ENCODE measurements at regions not wholly inside any gene's neighbourhood (a gene's known extent, or its start where the extent isn't known, plus 50 kb on each side); places are given as distances from the start of the nearest gene placed in this dataset.

DNA sequence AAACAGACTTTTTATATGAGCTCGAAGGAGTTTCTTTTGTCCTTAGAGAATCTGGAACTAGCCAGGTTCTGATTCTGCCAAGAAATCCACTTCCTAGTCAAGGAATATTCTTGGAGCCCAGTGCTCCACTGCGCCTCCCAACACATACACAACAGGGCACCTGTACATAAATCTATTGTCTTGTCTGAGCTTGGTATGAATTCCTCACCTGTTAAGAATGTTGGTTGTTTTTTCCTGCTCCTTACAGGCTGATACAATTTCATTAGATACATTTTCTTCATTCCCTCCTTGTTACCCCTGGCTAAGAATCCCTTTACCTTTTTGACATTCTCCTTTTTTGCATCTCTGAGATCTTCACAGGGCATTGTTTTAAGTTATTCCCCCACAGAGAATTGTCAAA, 56.0 kb upstream of the FZD7 start:
- H3K4me1 ChIP-seq (ENCODE audit: control insufficient read depth, insufficient read depth, low read length): no peaks in the 10 kb centered on the region
- H3K27me3 ChIP-seq (ENCODE audit: control insufficient read depth, insufficient read depth): no peaks in the 10 kb centered on the region
- H3K27ac ChIP-seq (ENCODE audit: low read length): no peak overlapping the region
- no peak overlapping the region for H3K4me3 ChIP-seq (ENCODE audit: low read length)
- ATAC-seq (no peak), DNase-seq (no peak)
- no peaks in the 10 kb centered on the region for H3K9me3 ChIP-seq (ENCODE audit: control insufficient read depth, low read length)
- intact Hi-C loops (cut with DNase I): no loop called here
- WGBS: 58% methylated on average over 2 of the region's 2 CpGs

DNA sequence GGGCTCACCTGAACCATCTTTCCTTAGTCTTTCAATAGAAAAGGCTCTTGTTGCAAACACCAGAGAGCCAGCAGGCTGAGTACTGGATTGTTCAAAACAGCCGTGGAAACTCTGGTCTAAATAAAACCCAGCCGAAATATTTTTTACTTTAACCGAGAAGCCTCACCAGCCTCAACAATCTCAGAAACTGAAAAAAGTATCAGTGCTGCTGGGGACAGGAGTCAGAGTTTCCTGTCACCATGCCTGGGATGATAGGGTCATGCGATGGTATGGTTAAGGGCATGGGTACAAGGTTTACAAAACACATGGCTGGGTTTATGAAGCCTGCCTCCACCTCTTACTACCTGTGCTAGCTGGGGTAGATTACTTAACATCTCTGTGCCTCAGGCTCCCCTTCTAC, 55.3 kb upstream of the FZD7 start:
- Histone ChIP-seq H3K27me3 (ENCODE audit: control insufficient read depth, insufficient read depth) (no peaks in the 10 kb centered on the region), H3K27ac (ENCODE audit: low read length) (no peak overlapping the region), H3K4me1 (ENCODE audit: control insufficient read depth, insufficient read depth, low read length) (no peaks in the 10 kb centered on the region), H3K9me3 (ENCODE audit: control insufficient read depth, low read length) (no peaks in the 10 kb centered on the region), H3K4me3 (ENCODE audit: low read length) (no peak overlapping the region)
- ATAC-seq (no peak), DNase-seq (no peak)
- intact Hi-C loops (cut with DNase I): no loop called here
- WGBS: 74% methylated on average over 4 of the region's 4 CpGs

DNA sequence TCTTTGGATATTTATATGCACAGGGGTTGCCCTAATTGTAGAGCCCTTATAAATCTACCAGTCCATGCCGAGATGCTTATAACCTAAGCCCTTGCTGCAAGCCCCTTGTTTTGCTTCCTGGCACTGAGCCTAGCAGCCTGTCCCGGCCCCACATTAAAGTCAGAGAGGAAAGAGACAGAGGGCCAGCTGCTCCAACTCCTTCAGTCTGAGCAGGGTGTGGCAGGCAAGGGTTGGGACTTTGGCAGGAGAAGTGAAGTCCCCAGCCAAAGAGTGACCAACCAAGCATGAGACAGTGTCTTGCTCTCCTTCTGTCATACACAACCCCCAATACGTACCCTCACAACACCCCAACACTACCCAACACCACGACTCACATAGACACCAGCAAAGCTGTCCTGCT, 54.7 kb upstream of the FZD7 start:
- 56% methylated on average over 4 of the region's 4 CpGs for WGBS
- Histone ChIP-seq H3K27ac (ENCODE audit: low read length) (no peak overlapping the region), H3K4me3 (ENCODE audit: low read length) (no peak overlapping the region), H3K9me3 (ENCODE audit: control insufficient read depth, low read length) (no peaks in the 10 kb centered on the region), H3K27me3 (ENCODE audit: control insufficient read depth, insufficient read depth) (no peaks in the 10 kb centered on the region), H3K4me1 (ENCODE audit: control insufficient read depth, insufficient read depth, low read length) (no peaks in the 10 kb centered on the region)
- DNase-seq: no peak
- ATAC-seq: peak in 1 of 2 donors; percentile 47
- intact Hi-C loops (cut with DNase I): no loop called here

DNA sequence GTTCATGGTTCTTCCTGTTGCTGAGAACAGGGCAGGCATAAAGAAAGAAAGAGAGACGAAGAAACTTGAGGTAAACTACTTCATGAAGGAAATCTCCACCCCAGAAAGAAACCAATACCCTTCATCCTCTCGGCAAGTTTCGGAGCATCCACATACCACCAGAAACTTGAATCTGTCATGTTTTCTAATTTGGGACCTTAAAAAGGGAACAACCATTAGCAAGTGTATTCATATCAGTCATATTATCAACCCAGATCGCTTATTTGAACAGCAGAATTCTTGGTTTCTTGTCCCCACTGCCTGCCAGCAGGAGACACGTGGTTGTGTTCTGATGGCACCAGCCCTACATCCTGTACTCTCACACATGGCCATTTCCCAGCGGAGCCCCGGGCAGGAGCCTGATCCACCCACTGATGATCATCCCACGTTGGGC, 53.2 kb upstream of the FZD7 start:
- DNase-seq: no peak
- Histone ChIP-seq H3K4me3 (ENCODE audit: low read length) (no peak overlapping the region), H3K27ac (ENCODE audit: low read length) (no peak overlapping the region), H3K9me3 (ENCODE audit: control insufficient read depth, low read length) (no peaks in the 10 kb centered on the region), H3K4me1 (ENCODE audit: control insufficient read depth, insufficient read depth, low read length) (no peaks in the 10 kb centered on the region), H3K27me3 (ENCODE audit: control insufficient read depth, insufficient read depth) (no peaks in the 10 kb centered on the region)
- WGBS: 80% methylated on average over 8 of the region's 8 CpGs
- ATAC-seq: no peak
- intact Hi-C loops (cut with DNase I): no loop called here

DNA sequence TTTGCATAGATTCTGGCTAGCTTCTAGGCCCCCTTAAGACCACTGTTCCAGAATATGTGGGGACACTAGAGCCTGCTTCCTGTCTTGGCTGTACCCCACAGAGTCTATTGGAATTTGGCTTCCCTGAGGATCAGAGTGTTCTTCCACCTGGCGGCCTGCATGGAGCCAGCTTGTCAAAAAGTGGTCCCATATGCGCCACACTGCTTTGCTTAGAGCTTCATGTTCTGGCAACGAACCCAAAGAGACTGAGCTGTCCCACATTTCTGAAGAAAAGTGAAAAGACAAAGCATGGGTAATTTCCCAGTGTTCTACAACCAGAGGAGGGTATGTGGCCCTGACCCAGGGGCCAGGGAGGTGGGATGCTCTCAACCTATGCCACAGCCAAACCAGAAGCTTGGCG, 52.7 kb upstream of the FZD7 start:
- DNase-seq (no peak), ATAC-seq (no peak)
- no peak overlapping the region for H3K4me3 ChIP-seq (ENCODE audit: low read length)
- H3K9me3 ChIP-seq (ENCODE audit: control insufficient read depth, low read length): no peaks in the 10 kb centered on the region
- no peaks in the 10 kb centered on the region for H3K4me1 ChIP-seq (ENCODE audit: control insufficient read depth, insufficient read depth, low read length)
- intact Hi-C loops (cut with DNase I): no loop called here
- H3K27me3 ChIP-seq (ENCODE audit: control insufficient read depth, insufficient read depth): no peaks in the 10 kb centered on the region
- H3K27ac ChIP-seq (ENCODE audit: low read length): no peak overlapping the region
- WGBS: 92% methylated on average over 4 of the region's 4 CpGs

DNA sequence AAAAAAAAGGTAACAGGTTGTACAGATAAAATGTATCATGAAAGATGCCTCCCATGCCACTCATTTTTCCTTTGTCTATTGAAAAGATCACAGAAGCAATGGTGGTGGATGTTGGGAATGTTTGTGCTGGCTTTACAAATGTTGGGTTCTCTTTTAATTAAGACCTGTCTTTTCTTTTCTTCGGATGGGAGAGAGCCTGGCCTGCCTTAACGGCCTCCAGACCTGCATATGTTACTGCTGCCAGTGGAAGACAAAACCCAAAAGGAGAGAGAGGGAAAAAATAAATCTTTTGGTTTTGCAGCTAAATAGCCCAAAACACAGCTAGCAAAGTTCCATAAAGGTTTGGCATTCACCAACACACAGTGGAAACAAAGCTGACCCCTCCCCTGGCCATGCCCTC, 50.5 kb upstream of the FZD7 start:
- intact Hi-C loops (cut with DNase I): no loop called here
- DNase-seq (no peak), ATAC-seq (no peak)
- H3K27ac ChIP-seq (ENCODE audit: low read length): no peak overlapping the region
- H3K4me1 ChIP-seq (ENCODE audit: control insufficient read depth, insufficient read depth, low read length): no peaks in the 10 kb centered on the region
- WGBS: 93% methylated on average over 2 of the region's 2 CpGs
- H3K9me3 ChIP-seq (ENCODE audit: control insufficient read depth, low read length): no peaks in the 10 kb centered on the region
- H3K27me3 ChIP-seq (ENCODE audit: control insufficient read depth, insufficient read depth): no peaks in the 10 kb centered on the region
- H3K4me3 ChIP-seq (ENCODE audit: low read length): no peak overlapping the region

DNA sequence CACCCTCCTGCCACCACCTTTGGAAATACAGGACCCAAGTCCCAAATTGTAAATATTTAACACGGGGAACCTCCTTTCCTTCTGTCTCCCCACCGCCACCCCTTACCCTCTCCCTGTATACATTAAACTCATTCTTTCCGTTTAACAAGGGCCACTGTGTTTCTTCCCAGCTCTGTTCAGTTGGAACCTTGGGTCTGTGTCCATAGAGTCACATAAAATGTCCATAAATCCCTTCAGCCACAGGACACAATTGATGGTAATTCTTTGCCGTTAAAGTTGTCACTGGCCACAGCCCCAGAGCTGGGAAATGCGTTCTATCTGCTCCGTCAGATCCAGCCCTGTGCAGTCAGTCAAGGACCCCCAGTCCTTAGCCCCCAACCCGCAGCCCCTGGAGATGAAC, 49.9 kb upstream of the FZD7 start:
- ATAC-seq: no peak
- no peaks in the 10 kb centered on the region for H3K27me3 ChIP-seq (ENCODE audit: control insufficient read depth, insufficient read depth)
- WGBS: 92% methylated on average over 7 of the region's 7 CpGs

More for the DNA sequence above, 49.9 kb upstream of the FZD7 start:
- no peak overlapping the region for H3K4me3 ChIP-seq (ENCODE audit: low read length)
- no peak for DNase-seq
- intact Hi-C loops (cut with DNase I): no loop called here
- H3K9me3 ChIP-seq (ENCODE audit: control insufficient read depth, low read length): no peaks in the 10 kb centered on the region
- no peak overlapping the region for H3K27ac ChIP-seq (ENCODE audit: low read length)
- H3K4me1 ChIP-seq (ENCODE audit: control insufficient read depth, insufficient read depth, low read length): no peaks in the 10 kb centered on the region
